ENCODE measurements at regions not wholly inside any gene's neighbourhood (a gene's known extent, or its start where the extent isn't known, plus 50 kb on each side); places are given as distances from the start of the nearest gene placed in this dataset.

DNA sequence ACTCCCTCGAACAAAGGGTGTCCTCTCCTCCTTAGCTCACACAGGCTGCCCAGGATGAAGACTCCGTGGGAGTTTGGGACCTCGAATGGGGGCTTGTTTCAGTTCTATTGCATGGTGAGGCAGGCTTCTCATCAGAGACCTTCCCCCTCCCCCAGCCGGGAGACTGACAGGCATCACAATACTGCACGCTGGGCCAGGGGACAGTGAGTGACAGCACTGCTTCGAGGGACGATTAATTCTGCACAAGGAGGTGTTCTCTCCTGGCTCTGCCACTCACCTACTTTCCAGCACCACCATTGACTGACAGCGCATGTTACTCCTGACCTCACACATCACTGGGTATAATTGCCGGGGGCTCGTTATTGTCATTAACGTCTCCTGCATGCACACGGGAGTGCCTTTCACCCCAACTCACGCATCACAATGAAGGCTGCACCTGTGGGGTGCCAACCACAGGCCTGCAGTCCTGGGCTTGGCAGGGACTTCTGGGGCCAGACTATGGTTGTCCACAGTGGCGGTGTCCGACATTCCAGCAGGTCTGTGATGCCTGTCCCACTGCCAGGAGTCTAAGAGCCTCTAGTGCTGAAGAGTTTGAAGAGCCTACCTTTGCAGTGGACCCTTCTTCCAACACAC, 412.2 kb upstream of the TSHZ3 start:
- DNase-seq, result no peak
- no peaks in the 10 kb centered on the region for H3K9me2 ChIP-seq (replicated peaks; ENCODE audit: insufficient read depth, low read length)
- no peak overlapping the region for H2AFZ ChIP-seq (ENCODE audit: low read length)

DNA sequence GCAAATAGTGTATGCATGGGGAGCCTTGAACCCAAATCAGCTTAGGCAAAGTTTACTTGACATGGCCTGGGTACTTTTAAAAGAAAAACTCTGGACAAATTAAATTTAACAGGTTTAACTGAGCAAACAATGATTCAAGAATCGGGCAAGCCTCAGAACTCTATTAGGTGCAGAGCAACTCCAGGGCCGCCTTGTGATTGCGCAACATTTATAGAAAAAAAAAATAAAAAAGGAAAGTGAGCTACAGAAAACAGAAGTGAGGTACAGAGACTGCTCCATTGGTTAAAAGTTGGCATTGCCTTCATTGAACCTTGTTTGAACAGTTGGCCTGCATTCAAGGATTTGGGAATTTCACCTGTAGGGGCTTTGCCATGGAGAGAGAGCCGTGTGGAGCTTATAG, 421.0 kb upstream of the TSHZ3 start:
- no peaks in the 10 kb centered on the region for H4K20me1 ChIP-seq (ENCODE audit: insufficient read depth, low read length)
- no peaks in the 10 kb centered on the region for H3K36me3 ChIP-seq (replicated peaks; ENCODE audit: insufficient read depth, low read length)
- H3K4me3 ChIP-seq (ENCODE audit: low read length), result no peak overlapping the region
- H3K27ac ChIP-seq (ENCODE audit: low read length), result no peak overlapping the region
- no peak overlapping the region for H2AFZ ChIP-seq (ENCODE audit: low read length)
- no peaks in the 10 kb centered on the region for H3F3A ChIP-seq (ENCODE audit: insufficient read depth, low read length)
- TF ChIP-seq, protein P1, sequence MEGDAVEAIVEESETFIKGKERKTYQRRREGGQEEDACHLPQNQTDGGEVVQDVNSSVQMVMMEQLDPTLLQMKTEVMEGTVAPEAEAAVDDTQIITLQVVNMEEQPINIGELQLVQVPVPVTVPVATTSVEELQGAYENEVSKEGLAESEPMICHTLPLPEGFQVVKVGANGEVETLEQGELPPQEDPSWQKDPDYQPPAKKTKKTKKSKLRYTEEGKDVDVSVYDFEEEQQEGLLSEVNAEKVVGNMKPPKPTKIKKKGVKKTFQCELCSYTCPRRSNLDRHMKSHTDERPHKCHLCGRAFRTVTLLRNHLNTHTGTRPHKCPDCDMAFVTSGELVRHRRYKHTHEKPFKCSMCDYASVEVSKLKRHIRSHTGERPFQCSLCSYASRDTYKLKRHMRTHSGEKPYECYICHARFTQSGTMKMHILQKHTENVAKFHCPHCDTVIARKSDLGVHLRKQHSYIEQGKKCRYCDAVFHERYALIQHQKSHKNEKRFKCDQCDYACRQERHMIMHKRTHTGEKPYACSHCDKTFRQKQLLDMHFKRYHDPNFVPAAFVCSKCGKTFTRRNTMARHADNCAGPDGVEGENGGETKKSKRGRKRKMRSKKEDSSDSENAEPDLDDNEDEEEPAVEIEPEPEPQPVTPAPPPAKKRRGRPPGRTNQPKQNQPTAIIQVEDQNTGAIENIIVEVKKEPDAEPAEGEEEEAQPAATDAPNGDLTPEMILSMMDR (IDR thresholded peaks at IDR 0.05; ENCODE audit: low read length), result no peak
- TF ChIP-seq EZH2 (optimal IDR thresholded peaks at IDR 0.05; ENCODE audit: low read depth, low read length) (no peak), EZH2phosphoT487 (IDR thresholded peaks at IDR 0.05; ENCODE audit: low read length) (no peak)
- H3K9ac ChIP-seq (ENCODE audit: low read length), result no peak overlapping the region
- no peaks in the 10 kb centered on the region for H3K9me3 ChIP-seq (replicated peaks; ENCODE audit: insufficient read depth, low read length)
- H3K79me2 ChIP-seq (ENCODE audit: low read length), result no peaks in the 10 kb centered on the region
- DNase-seq, result no peak
- no peak overlapping the region for H3K4me2 ChIP-seq (ENCODE audit: low read depth, low read length)
- H3K4me1 ChIP-seq (ENCODE audit: low read length), result no peaks in the 10 kb centered on the region
- peaks cover 59% of the 10 kb centered on the region for H3K27me3 ChIP-seq (replicated peaks; ENCODE audit: insufficient read depth, low read length)
- H3K9me2 ChIP-seq (replicated peaks; ENCODE audit: insufficient read depth, low read length), result no peaks in the 10 kb centered on the region

More for the DNA sequence above, 412.2 kb upstream of the TSHZ3 start:
- no peaks in the 10 kb centered on the region for H3K4me1 ChIP-seq (ENCODE audit: low read length)
- no peak overlapping the region for H3K4me3 ChIP-seq (ENCODE audit: low read length)
- H3K79me2 ChIP-seq (ENCODE audit: low read length), result no peaks in the 10 kb centered on the region
- no peaks in the 10 kb centered on the region for H3K36me3 ChIP-seq (replicated peaks; ENCODE audit: insufficient read depth, low read length)
- H4K20me1 ChIP-seq (ENCODE audit: insufficient read depth, low read length), result no peaks in the 10 kb centered on the region
- H3K9ac ChIP-seq (ENCODE audit: low read length), result no peak overlapping the region
- H3K4me2 ChIP-seq (ENCODE audit: low read depth, low read length), result no peak overlapping the region
- H3K27ac ChIP-seq (ENCODE audit: low read length), result no peak overlapping the region
- H3K9me3 ChIP-seq (replicated peaks; ENCODE audit: insufficient read depth, low read length), result no peaks in the 10 kb centered on the region
- H3F3A ChIP-seq (ENCODE audit: insufficient read depth, low read length), result no peaks in the 10 kb centered on the region
- H3K27me3 ChIP-seq (replicated peaks; ENCODE audit: insufficient read depth, low read length), result peaks cover 69% of the 10 kb centered on the region
- TF ChIP-seq, protein P1 (IDR thresholded peaks at IDR 0.05; ENCODE audit: low read length), result no peak
- no peak for TF ChIP-seq EZH2 (optimal IDR thresholded peaks at IDR 0.05; ENCODE audit: low read depth, low read length)
- no peak for TF ChIP-seq EZH2phosphoT487 (IDR thresholded peaks at IDR 0.05; ENCODE audit: low read length)

DNA sequence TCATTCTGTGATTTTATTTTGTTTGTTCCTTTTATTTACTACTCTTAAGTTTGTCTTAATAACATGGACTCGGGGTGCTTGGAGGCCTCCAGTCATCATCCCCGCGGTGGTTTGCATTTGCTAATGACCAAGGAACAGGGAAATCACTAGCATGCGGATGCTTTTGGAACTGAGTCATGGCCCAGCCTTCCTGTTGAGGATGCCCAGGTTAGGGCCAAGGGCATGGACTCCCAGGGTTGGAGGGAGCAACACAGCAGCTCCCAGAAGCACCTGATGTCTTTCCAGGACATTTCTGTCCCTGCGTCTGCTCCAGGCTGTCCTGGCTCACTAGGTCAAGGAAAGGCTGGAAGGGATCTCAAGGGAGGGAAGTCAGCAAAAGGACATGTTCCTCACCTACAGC, 423.7 kb upstream of the TSHZ3 start:
- H3K36me3 ChIP-seq (replicated peaks; ENCODE audit: insufficient read depth, low read length), result no peaks in the 10 kb centered on the region
- H3K27ac ChIP-seq (ENCODE audit: low read length), result no peak overlapping the region
- no peaks in the 10 kb centered on the region for H3K79me2 ChIP-seq (ENCODE audit: low read length)
- H3K4me3 ChIP-seq (ENCODE audit: low read length), result no peak overlapping the region
- no peaks in the 10 kb centered on the region for H3K9me2 ChIP-seq (replicated peaks; ENCODE audit: insufficient read depth, low read length)
- H3K27me3 ChIP-seq (replicated peaks; ENCODE audit: insufficient read depth, low read length), result peaks cover 41% of the 10 kb centered on the region
- TF ChIP-seq EZH2phosphoT487 (IDR thresholded peaks at IDR 0.05; ENCODE audit: low read length), result no peak
- no peak for TF ChIP-seq EZH2 (optimal IDR thresholded peaks at IDR 0.05; ENCODE audit: low read depth, low read length)
- TF ChIP-seq, protein P1 (IDR thresholded peaks at IDR 0.05; ENCODE audit: low read length), result no peak
- H4K20me1 ChIP-seq (ENCODE audit: insufficient read depth, low read length), result no peaks in the 10 kb centered on the region
- H3K9me3 ChIP-seq (replicated peaks; ENCODE audit: insufficient read depth, low read length), result no peaks in the 10 kb centered on the region
- H3K4me1 ChIP-seq (ENCODE audit: low read length), result no peaks in the 10 kb centered on the region
- DNase-seq, result no peak
- no peaks in the 10 kb centered on the region for H3F3A ChIP-seq (ENCODE audit: insufficient read depth, low read length)
- H2AFZ ChIP-seq (ENCODE audit: low read length), result no peak overlapping the region
- H3K4me2 ChIP-seq (ENCODE audit: low read depth, low read length), result no peak overlapping the region
- H3K9ac ChIP-seq (ENCODE audit: low read length), result no peak overlapping the region

All from MM.1S (cell line).